ENCODE measurements at regions not wholly inside any gene's neighbourhood (a gene's known extent, or its start where the extent isn't known, plus 50 kb on each side); places are given as distances from the start of the nearest gene placed in this dataset.

DNA sequence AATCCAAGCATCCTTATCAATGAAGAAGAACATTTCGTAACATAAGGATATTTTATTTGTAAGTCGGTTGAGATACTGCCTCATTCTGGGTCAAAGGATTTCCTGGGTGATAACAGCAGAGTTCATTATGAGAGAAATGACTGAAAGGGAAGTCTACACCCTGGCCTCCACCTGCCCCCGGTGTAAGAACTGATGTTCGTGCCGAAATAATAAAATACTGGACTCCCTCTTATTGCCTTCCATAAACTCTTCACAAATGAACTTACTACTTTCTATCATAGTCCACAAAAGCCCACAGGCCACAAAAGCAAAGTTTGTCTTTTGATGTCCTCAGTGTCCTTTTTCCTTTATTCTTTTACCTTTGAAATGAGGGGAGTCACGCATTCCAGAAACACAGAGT lies 174.4 kb downstream of the SERPINI1 start:
- 85% methylated on average over 6 of the region's 6 CpGs for WGBS (ENCODE audit: missing lambda C conversion rate)
- ATAC-seq, result no peak
- Histone ChIP-seq H3K4me3 (no peak overlapping the region), H3K4me2 (no peak overlapping the region), H3K4me1 (no peaks in the 10 kb centered on the region), H3K27ac (no peak overlapping the region), H3K9me3 (no peaks in the 10 kb centered on the region)
- no peak for DNase-seq (ENCODE audit: low read depth in 1 of 2, low spot score in 1 of 2)
- POLR2A ChIA-PET, result no interaction called here
- TF ChIP-seq TP53 (CRISPR knock-in tag; IDR thresholded peaks at IDR 0.05) (no peak), ZSCAN20 (CRISPR knock-in tag; IDR thresholded peaks at IDR 0.05) (no peak), ZC3H11A (IDR thresholded peaks at IDR 0.05) (no peak), POLR2AphosphoS2 (conservative IDR thresholded peaks at IDR 0.05; ENCODE audit: low read length) (no peak), NPAS2 (CRISPR knock-in tag; IDR thresholded peaks at IDR 0.05; ENCODE audit: borderline replicate concordance) (no peak), EHMT2 (IDR thresholded peaks at IDR 0.05; ENCODE audit: low read depth) (no peak), MYC (IDR thresholded peaks at IDR 0.05; ENCODE audit: borderline replicate concordance, low read length) (no peak), KDM1A (IDR thresholded peaks at IDR 0.05; ENCODE audit: low read depth) (no peak), SMC3 (IDR thresholded peaks at IDR 0.05) (no peak), CEBPB (IDR thresholded peaks at IDR 0.05) (no peak), FOXS1 (CRISPR knock-in tag; IDR thresholded peaks at IDR 0.05) (no peak), GATA3 (IDR thresholded peaks at IDR 0.05; ENCODE audit: borderline replicate concordance) (no peak), HOXA7 (CRISPR knock-in tag; IDR thresholded peaks at IDR 0.05) (no peak), CBX2 (IDR thresholded peaks at IDR 0.05; ENCODE audit: borderline replicate concordance, low read depth) (no peak)
- TF ChIP-seq, protein P1, sequence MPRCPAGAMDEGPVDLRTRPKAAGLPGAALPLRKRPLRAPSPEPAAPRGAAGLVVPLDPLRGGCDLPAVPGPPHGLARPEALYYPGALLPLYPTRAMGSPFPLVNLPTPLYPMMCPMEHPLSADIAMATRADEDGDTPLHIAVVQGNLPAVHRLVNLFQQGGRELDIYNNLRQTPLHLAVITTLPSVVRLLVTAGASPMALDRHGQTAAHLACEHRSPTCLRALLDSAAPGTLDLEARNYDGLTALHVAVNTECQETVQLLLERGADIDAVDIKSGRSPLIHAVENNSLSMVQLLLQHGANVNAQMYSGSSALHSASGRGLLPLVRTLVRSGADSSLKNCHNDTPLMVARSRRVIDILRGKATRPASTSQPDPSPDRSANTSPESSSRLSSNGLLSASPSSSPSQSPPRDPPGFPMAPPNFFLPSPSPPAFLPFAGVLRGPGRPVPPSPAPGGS (IDR thresholded peaks at IDR 0.05), result no peak
- TF ChIP-seq, protein P2, sequence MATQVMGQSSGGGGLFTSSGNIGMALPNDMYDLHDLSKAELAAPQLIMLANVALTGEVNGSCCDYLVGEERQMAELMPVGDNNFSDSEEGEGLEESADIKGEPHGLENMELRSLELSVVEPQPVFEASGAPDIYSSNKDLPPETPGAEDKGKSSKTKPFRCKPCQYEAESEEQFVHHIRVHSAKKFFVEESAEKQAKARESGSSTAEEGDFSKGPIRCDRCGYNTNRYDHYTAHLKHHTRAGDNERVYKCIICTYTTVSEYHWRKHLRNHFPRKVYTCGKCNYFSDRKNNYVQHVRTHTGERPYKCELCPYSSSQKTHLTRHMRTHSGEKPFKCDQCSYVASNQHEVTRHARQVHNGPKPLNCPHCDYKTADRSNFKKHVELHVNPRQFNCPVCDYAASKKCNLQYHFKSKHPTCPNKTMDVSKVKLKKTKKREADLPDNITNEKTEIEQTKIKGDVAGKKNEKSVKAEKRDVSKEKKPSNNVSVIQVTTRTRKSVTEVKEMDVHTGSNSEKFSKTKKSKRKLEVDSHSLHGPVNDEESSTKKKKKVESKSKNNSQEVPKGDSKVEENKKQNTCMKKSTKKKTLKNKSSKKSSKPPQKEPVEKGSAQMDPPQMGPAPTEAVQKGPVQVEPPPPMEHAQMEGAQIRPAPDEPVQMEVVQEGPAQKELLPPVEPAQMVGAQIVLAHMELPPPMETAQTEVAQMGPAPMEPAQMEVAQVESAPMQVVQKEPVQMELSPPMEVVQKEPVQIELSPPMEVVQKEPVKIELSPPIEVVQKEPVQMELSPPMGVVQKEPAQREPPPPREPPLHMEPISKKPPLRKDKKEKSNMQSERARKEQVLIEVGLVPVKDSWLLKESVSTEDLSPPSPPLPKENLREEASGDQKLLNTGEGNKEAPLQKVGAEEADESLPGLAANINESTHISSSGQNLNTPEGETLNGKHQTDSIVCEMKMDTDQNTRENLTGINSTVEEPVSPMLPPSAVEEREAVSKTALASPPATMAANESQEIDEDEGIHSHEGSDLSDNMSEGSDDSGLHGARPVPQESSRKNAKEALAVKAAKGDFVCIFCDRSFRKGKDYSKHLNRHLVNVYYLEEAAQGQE (IDR thresholded peaks at IDR 0.05), result no peak
- TF ChIP-seq, protein P3, sequence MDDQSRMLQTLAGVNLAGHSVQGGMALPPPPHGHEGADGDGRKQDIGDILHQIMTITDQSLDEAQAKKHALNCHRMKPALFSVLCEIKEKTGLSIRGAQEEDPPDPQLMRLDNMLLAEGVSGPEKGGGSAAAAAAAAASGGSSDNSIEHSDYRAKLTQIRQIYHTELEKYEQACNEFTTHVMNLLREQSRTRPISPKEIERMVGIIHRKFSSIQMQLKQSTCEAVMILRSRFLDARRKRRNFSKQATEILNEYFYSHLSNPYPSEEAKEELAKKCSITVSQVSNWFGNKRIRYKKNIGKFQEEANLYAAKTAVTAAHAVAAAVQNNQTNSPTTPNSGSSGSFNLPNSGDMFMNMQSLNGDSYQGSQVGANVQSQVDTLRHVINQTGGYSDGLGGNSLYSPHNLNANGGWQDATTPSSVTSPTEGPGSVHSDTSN (IDR thresholded peaks at IDR 0.05), result no peak
- TF ChIP-seq, protein P4, sequence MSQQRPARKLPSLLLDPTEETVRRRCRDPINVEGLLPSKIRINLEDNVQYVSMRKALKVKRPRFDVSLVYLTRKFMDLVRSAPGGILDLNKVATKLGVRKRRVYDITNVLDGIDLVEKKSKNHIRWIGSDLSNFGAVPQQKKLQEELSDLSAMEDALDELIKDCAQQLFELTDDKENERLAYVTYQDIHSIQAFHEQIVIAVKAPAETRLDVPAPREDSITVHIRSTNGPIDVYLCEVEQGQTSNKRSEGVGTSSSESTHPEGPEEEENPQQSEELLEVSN (IDR thresholded peaks at IDR 0.05; ENCODE audit: borderline replicate concordance, low read depth), result no peak
- TF ChIP-seq, protein P5, sequence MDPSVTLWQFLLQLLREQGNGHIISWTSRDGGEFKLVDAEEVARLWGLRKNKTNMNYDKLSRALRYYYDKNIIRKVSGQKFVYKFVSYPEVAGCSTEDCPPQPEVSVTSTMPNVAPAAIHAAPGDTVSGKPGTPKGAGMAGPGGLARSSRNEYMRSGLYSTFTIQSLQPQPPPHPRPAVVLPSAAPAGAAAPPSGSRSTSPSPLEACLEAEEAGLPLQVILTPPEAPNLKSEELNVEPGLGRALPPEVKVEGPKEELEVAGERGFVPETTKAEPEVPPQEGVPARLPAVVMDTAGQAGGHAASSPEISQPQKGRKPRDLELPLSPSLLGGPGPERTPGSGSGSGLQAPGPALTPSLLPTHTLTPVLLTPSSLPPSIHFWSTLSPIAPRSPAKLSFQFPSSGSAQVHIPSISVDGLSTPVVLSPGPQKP (IDR thresholded peaks at IDR 0.05; ENCODE audit: low read depth, low read length), result no peak
- TF ChIP-seq, protein P6, sequence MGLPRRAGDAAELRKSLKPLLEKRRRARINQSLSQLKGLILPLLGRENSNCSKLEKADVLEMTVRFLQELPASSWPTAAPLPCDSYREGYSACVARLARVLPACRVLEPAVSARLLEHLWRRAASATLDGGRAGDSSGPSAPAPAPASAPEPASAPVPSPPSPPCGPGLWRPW (IDR thresholded peaks at IDR 0.05), result no peak
- CTCF ChIA-PET, result no interaction called here
- no peak for FAIRE-seq

DNA sequence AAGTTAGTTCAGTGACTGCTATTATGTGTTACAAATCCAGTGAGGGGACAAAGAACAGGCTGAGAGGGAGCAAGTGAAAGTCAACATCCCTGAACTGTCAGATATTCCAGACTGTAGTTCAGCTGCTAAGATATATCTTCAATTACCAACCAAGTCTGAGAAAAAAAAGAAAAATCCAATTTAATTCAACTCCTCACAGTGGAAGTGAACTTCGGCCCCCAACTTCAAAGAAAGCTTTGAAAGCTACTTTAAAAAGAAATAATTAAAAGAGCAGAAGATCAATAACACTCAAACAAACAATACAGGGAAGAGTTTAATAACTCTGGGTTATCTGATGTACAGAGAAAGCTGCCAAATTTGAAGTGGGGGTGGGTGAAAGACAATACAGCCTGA lies 174.0 kb downstream of the SERPINI1 start:
- no peak overlapping the region for H3K4me3 ChIP-seq
- ChIA-PET CTCF (no interaction called here), POLR2A (no interaction called here)
- FAIRE-seq (no peak), DNase-seq (ENCODE audit: low read depth in 1 of 2, low spot score in 1 of 2) (no peak), ATAC-seq (no peak)
- TF ChIP-seq, protein P4 (IDR thresholded peaks at IDR 0.05; ENCODE audit: borderline replicate concordance, low read depth), result no peak
- TF ChIP-seq BHLHE40 (IDR thresholded peaks at IDR 0.05; ENCODE audit: low read depth, low read length) (no peak), FOSL2 (IDR thresholded peaks at IDR 0.05) (no peak), FOSL2 (CRISPR knock-in tag; IDR thresholded peaks at IDR 0.05) (no peak)
- TF ChIP-seq, protein P7, sequence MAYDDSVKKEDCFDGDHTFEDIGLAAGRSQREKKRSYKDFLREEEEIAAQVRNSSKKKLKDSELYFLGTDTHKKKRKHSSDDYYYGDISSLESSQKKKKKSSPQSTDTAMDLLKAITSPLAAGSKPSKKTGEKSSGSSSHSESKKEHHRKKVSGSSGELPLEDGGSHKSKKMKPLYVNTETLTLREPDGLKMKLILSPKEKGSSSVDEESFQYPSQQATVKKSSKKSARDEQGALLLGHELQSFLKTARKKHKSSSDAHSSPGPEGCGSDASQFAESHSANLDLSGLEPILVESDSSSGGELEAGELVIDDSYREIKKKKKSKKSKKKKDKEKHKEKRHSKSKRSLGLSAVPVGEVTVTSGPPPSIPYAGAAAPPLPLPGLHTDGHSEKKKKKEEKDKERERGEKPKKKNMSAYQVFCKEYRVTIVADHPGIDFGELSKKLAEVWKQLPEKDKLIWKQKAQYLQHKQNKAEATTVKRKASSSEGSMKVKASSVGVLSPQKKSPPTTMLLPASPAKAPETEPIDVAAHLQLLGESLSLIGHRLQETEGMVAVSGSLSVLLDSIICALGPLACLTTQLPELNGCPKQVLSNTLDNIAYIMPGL (CRISPR knock-in tag; IDR thresholded peaks at IDR 0.05; ENCODE audit: borderline replicate concordance), result no peak
- TF ChIP-seq, protein P8, sequence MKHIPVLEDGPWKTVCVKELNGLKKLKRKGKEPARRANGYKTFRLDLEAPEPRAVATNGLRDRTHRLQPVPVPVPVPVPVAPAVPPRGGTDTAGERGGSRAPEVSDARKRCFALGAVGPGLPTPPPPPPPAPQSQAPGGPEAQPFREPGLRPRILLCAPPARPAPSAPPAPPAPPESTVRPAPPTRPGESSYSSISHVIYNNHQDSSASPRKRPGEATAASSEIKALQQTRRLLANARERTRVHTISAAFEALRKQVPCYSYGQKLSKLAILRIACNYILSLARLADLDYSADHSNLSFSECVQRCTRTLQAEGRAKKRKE (CRISPR knock-in tag; IDR thresholded peaks at IDR 0.05; ENCODE audit: low read depth), result no peak
- no peaks in the 10 kb centered on the region for H3K4me1 ChIP-seq
- no peak overlapping the region for H3K4me2 ChIP-seq
- 14% methylated on average over 1 of the region's 1 CpG for WGBS (ENCODE audit: missing lambda C conversion rate)
- no peak overlapping the region for H3K27ac ChIP-seq
- no peaks in the 10 kb centered on the region for H3K9me3 ChIP-seq
